ENCODE measurements at regions not wholly inside any gene's neighbourhood (a gene's known extent, or its start where the extent isn't known, plus 50 kb on each side); places are given as distances from the start of the nearest gene placed in this dataset.

DNA sequence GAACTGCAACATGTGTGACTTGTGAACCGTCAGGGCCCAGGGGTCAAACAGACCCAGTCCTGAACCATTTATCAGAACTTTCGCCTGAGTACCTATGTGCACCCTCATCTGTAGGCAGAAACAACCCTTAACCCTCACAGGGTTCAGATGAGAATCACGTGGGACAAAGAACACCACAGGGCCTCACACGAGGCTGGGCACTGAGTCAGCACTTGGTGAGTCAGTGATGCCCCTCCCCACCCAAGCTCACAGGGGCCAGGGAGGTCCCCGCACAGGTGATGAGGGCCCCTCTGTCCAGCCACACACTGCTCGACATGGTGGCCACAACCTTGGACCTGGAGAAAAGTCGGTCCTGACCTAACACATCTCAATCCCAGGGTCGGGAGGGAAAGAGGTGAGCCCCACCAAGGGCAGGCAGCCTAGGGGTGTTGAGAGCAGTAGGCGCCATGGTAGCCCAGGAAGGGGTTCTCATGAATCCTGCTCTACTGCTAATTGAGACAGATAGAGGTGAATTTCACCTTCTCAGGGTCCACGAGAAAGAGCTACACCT is 176.4 kb downstream of the SHANK2 start:
- Mint-ChIP-seq H3K36me3 (no peaks in the 10 kb centered on the region), H3K4me1 (no peaks in the 10 kb centered on the region), H3K9me3 (no peaks in the 10 kb centered on the region), H3K27ac (no peak overlapping the region), H3K4me3 (no peak overlapping the region), H3K27me3 (peaks cover 68% of the 10 kb centered on the region)
- no peak for ATAC-seq

DNA sequence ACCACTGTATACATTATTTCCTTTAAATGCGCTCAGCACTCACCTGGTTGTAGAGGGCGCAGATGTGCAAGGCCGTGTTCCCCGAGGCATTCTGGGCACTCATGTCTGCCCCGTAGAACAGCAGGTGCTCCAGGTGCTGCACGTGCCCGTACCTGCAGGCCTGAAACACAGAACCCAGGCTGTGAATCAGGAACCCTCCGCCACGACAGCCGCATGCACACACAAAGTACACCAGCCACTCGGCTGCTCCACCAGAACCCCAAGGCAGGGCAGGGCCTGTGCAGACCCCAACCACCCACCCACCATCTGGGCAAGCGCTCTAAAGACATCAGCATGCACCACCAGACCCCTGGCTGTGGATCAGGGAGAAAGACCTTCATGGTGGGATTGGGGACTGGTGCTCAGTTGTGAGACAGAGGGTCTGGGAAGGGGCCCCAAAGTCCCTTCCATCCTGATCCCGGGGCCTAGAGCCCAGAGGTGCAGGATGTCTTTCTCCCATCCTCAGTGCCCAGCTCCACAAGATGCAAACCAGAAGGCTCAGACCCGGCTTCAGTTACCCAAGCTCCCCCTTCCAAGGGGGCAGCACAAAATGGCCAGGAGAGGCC is 177.2 kb downstream of the SHANK2 start:
- no peak for ATAC-seq
- Mint-ChIP-seq H3K9me3 (no peaks in the 10 kb centered on the region), H3K4me1 (no peaks in the 10 kb centered on the region), H3K27ac (no peak overlapping the region), H3K27me3 (peaks cover 61% of the 10 kb centered on the region), H3K36me3 (no peaks in the 10 kb centered on the region), H3K4me3 (no peak overlapping the region)

DNA sequence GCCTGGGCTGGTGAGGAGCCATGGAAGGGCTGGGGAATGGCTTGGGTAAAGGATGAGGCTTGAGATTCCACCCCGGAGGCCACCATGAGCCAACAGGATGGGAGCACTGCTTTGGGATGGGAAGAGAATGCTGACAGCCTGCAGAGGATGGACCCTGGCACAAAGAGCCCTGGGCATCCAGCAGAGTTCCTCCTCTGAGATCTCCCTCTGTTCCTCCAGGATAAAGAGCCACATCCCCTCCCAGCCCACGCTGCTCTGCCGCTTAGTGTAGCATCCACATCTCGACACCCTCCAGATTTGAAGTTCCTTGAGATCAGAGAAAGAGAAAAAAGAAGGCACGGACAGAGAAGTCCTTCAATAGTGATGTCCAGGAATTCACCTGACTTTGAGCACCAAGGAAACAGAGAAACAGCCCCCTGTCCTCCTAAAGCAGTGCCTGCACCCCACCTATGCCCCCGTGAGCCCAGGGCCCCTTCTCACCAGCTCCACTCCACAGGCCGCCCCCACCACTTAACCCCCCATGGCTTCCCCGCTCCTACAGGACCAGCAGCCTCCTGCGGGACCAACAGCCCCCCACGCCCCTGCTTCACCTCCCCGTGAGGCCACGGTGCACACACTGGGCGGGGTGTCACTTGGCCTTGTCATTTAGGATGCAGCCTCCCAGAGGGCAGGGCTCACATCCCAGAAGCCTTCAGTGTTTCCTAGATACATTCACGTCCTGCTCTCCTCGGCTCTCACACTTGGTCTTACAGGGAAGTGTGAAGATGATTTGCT is 180.5 kb downstream of the SHANK2 start:
- Mint-ChIP-seq H3K4me1 (no peaks in the 10 kb centered on the region), H3K4me3 (no peak overlapping the region), H3K27ac (no peak overlapping the region), H3K9me3 (no peaks in the 10 kb centered on the region), H3K36me3 (no peaks in the 10 kb centered on the region), H3K27me3 (peaks cover 35% of the 10 kb centered on the region)
- ATAC-seq, result no peak

DNA sequence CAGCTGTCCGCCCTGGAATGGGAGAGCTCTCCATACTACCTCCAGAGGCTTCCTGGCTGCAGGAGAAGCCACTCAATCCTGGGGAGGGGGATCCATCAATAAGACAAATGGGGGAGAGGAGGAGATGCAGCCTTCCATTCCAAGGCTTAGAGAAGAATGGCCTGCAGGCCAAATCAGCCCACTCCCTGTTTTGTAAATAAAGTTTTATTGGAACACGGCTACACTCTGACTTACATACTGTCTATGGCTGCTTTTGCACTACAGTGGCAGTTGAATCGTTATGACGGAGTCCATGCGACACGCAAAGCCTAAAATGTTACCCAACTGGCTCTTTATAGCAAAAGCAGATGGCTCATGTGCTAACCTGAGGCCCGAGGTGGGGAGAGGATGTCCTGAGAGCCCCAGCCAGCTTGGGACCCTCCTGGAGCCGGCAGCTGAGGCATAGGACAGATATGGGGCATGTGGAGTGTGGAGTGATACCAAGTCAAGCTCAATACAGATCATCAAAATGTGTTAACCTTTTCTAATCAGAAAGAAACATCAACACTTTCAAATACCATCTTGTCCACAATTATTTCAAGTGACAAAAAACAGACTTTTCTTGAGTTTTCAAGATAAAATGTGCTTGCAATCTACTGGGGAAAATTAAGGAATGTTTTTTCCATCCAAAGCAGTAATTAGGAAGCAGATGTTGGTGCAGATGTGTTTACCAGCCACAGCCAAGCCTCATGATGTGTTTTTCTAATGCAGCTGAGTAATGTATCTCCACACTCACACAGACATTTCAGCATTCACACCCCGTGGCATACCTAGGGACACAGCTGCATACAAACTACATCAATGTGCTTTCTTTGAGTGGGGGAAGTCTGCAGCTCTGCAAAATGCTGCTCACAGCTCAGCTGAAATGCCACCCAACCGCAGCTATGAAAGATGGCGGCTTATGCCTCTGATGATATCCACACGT is 181.6 kb downstream of the SHANK2 start:
- Mint-ChIP-seq H3K36me3 (no peaks in the 10 kb centered on the region), H3K9me3 (no peaks in the 10 kb centered on the region), H3K27ac (no peak overlapping the region), H3K27me3 (peaks cover 24% of the 10 kb centered on the region), H3K4me1 (no peaks in the 10 kb centered on the region), H3K4me3 (no peak overlapping the region)
- ATAC-seq, result no peak

DNA sequence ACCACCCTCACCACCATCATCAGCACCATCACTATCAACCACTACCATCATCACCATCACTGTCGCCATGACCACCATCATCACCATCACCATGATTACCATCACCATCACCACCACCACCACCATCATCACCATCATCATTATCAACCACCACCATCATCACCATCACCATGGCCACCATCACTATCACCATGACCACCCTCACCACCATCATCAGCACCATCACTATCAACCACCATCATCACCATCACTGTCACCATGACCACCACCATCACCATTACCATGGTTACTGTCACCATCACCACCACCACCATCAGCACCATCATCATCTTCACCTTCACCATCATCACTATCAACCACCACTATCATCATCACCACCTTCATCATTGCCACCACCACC is 183.4 kb downstream of the SHANK2 start:
- ATAC-seq, result no peak

DNA sequence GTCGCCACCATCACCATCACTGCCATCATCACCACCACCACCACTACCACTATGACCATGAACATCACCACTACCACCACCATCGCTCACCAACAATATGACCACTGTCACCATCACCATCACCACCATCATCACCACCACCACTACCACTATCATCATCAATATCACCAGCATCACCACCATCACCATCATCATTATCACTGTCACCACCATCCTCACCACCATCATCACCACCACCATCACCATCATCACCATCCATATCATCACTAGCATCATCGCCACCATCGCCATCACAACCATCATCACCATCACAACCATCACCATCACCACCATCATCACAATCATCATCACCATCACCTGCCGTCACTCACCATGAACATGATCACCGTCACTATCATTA is 184.6 kb downstream of the SHANK2 start:
- Mint-ChIP-seq H3K27ac (no peak overlapping the region), H3K4me1 (peaks cover 13% of the 10 kb centered on the region), H3K27me3 (peaks cover 37% of the 10 kb centered on the region), H3K9me3 (no peaks in the 10 kb centered on the region), H3K36me3 (no peaks in the 10 kb centered on the region), H3K4me3 (no peak overlapping the region)
- no peak for ATAC-seq

More for the DNA sequence above, 183.4 kb downstream of the SHANK2 start:
- H3K9me3 Mint-ChIP-seq, result no peaks in the 10 kb centered on the region
- peaks cover 31% of the 10 kb centered on the region for H3K27me3 Mint-ChIP-seq
- peaks cover 12% of the 10 kb centered on the region for H3K4me1 Mint-ChIP-seq
- H3K27ac Mint-ChIP-seq, result no peak overlapping the region
- H3K4me3 Mint-ChIP-seq, result no peak overlapping the region
- no peaks in the 10 kb centered on the region for H3K36me3 Mint-ChIP-seq

DNA sequence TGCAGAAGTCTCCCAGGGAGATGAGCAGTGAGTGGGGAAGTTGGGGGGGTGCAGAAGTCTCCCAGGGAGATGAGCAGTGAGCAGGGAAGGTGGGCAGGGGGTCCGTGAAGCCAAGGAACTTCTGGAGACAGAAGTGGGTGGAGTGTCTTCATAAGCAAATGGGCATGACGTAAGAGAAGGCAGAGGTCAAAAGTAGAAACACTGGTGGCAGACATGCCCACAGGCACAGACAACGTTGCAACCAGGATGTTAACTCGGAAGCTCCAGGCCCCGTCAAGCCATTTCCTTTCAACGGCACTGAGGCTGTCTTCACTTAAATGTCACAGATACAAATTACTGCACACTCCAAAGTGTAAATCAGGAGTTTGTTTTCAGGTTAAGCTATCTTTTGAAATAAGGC is 186.1 kb downstream of the SHANK2 start:
- H3K9me3 Mint-ChIP-seq, result no peaks in the 10 kb centered on the region
- H3K4me3 Mint-ChIP-seq, result no peak overlapping the region

DNA sequence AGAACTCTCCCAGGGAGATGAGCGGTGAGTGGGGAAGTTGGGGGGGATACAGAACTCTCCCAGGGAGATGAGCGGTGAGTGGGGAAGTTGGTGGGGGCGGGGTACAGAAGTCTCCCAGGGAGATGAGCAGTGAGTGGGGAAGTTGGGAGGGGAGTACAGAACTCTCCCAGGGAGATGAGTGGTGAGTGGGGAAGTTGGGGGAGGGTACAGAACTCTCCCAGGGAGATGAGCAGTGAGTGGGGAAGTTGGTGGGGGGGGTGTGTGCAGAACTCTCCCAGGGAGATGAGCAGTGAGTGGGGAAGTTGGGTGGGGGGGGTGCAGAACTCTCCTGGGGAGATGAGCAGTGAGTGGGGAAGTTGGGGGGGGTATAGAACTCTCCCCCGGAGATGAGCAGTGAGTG is 186.5 kb downstream of the SHANK2 start:
- Mint-ChIP-seq H3K4me3 (no peak overlapping the region), H3K27ac (no peak overlapping the region)

More for the DNA sequence above, 186.1 kb downstream of the SHANK2 start:
- no peak overlapping the region for H3K27ac Mint-ChIP-seq
- no peaks in the 10 kb centered on the region for H3K36me3 Mint-ChIP-seq
- peaks cover 13% of the 10 kb centered on the region for H3K4me1 Mint-ChIP-seq
- H3K27me3 Mint-ChIP-seq, result peaks cover 42% of the 10 kb centered on the region
- ATAC-seq, result no peak

DNA sequence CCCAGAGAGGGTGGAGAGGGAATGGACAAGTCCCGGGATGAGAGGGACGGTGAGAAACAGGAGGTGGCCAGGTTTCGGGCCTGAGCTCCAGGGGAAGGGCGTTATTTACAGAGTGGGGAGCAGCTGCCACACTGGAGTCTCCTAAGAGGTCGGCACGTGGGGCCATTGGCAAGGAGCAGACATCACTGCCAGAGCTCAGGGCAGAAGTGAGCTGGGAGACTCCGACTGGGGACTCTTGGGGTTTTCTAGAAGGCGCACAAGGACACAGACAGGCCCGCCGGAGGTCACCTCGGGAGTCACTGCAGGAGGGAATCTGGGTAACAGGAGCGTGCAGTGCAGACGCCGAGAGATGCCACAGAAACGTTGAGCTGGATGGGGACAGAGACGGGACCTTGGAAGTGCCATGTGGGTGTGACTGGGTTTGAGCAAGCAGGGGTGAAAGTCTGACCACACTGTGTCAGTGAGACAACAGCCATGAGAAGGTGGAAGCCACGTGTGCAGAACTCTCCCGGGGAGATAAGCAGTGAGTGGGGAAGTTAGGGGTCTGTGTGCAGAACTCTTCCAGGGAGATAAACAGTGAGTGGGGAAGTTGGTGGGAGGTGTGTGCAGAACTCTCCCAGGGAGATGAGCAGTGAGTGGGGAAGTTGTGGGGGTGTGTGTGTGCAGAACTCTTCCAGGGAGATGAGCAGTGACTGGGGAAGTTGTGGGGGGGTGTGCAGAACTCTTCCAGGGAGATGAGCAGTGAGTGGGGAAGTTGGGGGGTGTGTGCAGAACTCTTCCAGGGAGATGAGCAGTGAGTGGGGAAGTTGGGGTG is 187.5 kb downstream of the SHANK2 start:
- H3K4me1 Mint-ChIP-seq, result peaks cover 13% of the 10 kb centered on the region
- no peaks in the 10 kb centered on the region for H3K36me3 Mint-ChIP-seq
- H3K27ac Mint-ChIP-seq, result no peak overlapping the region
- H3K9me3 Mint-ChIP-seq, result no peaks in the 10 kb centered on the region
- H3K4me3 Mint-ChIP-seq, result no peak overlapping the region
- H3K27me3 Mint-ChIP-seq, result peaks cover 42% of the 10 kb centered on the region
- no peak for ATAC-seq

More for the DNA sequence above, 186.5 kb downstream of the SHANK2 start:
- peaks cover 42% of the 10 kb centered on the region for H3K27me3 Mint-ChIP-seq
- no peaks in the 10 kb centered on the region for H3K9me3 Mint-ChIP-seq
- H3K36me3 Mint-ChIP-seq, result no peaks in the 10 kb centered on the region
- no peak for ATAC-seq
- H3K4me1 Mint-ChIP-seq, result peaks cover 13% of the 10 kb centered on the region

DNA sequence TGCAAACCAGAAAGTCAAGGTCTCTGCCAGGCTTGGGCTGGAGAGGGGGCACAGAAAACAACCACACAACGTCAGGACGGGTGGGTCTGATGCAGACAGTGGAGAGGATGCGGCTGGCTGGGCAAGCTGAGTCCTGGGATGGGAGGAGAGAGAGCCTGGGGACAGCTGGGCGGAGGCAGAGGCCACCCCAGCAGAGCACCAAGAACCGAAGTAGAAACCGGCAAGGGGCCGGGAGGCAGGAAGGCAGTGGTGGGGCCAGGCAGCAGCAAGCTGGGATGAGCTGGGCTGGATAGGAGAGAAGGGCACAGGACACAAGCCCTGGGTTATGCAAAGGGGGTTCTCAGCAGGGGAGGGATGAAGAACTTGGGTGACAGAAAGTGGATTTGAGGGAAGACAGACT is 188.2 kb downstream of the SHANK2 start:
- ATAC-seq, result no peak
- Mint-ChIP-seq H3K27ac (no peak overlapping the region), H3K9me3 (peaks cover 2% of the 10 kb centered on the region), H3K27me3 (peaks cover 47% of the 10 kb centered on the region), H3K4me3 (no peak overlapping the region), H3K4me1 (peaks cover 13% of the 10 kb centered on the region), H3K36me3 (no peaks in the 10 kb centered on the region)

DNA sequence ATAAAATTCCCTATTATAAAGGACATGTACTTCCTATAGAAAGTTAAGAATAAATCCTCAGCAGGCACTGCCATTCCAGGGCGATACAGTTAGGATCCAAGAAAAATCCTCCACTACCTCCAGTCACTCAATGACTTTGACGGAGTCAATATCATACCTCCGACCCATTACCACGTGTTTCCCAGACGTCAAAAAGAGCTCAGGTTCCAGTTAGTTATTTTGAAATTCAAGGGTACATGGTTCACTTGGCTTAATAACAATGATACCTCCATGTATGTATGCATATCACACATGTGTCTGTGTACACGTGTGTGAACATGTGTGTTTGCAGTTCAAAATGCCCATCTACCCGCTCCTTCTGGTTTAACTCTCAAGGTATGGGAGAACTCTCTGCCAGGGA is 189.2 kb downstream of the SHANK2 start:
- Mint-ChIP-seq H3K27ac (no peak overlapping the region), H3K36me3 (no peaks in the 10 kb centered on the region), H3K4me3 (no peak overlapping the region), H3K4me1 (peaks cover 13% of the 10 kb centered on the region), H3K27me3 (peaks cover 51% of the 10 kb centered on the region), H3K9me3 (peaks cover 2% of the 10 kb centered on the region)
- ATAC-seq, result no peak

DNA sequence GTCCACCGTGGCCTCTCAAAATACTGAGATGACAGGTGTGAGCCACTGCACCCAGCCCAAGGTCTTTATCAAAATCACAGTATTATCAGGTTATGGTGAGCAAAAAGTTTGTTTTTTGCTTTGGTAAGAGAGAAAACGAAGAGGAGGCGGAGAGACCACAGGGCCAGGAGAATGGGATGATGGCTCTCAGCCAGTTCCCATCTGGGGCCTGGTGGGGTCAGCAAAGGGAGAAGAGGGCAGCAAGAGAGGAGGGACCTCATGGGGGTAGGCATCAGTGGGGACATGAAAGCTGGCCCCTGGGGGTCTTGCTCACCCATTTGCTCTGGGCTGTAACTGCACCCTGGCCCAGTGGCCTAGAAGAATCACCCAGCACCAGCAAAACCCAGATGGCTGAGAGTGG is 190.2 kb downstream of the SHANK2 start:
- H3K27me3 Mint-ChIP-seq, result peaks cover 52% of the 10 kb centered on the region
- ATAC-seq, result no peak
- H3K27ac Mint-ChIP-seq, result no peak overlapping the region
- no peaks in the 10 kb centered on the region for H3K36me3 Mint-ChIP-seq
- H3K4me3 Mint-ChIP-seq, result no peak overlapping the region
- peaks cover 2% of the 10 kb centered on the region for H3K9me3 Mint-ChIP-seq
- peaks cover 13% of the 10 kb centered on the region for H3K4me1 Mint-ChIP-seq

DNA sequence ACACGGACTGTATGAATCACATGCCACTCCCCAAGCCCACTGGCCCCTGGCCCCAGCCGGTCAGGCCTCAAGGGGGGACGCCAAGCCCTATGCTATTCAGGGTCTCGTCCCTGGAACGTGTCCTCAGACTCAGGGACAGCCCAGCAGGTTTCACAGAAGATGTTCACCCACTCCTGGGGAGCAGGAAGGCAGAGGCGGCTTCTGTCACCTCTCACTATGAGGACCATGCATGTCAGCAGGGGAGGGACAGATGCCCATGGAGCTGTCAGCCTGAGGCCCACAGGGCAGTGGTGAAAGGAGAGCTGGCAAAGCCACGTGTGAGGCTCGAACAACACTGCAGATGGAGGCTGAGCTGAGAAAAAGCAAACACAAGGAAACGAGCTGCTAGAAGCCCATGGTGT is 192.0 kb downstream of the SHANK2 start:
- Mint-ChIP-seq H3K9me3 (peaks cover 2% of the 10 kb centered on the region), H3K4me1 (peaks cover 12% of the 10 kb centered on the region), H3K36me3 (no peaks in the 10 kb centered on the region), H3K27ac (no peak overlapping the region), H3K27me3 (peaks cover 61% of the 10 kb centered on the region), H3K4me3 (no peak overlapping the region)
- no peak for ATAC-seq

DNA sequence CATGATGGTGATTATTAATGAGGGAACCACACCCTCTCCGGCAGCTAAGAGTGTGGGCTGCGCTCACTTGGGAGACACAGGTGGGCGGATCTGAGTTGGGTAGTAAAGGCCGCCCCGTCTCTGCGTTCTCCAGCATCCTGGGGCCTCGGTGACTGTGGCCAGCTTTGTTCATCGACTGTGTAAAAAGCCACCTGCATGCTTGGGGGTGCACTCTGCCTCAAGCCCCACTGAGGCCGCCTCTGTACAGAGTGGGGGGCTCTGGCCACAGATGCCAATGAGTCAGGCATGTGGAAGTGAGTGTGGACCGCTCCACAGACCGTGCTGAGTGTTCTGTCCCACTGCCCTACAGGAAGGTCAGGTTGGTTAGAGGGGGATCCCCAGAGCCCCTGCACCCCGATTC is 192.7 kb downstream of the SHANK2 start:
- no peak overlapping the region for H3K27ac Mint-ChIP-seq
- H3K4me3 Mint-ChIP-seq, result no peak overlapping the region
- peaks cover 53% of the 10 kb centered on the region for H3K27me3 Mint-ChIP-seq

More for the DNA sequence above, 192.7 kb downstream of the SHANK2 start:
- Mint-ChIP-seq H3K4me1 (peaks cover 5% of the 10 kb centered on the region), H3K9me3 (peaks cover 2% of the 10 kb centered on the region), H3K36me3 (no peaks in the 10 kb centered on the region)
- no peak for ATAC-seq

Measured in stimulated activated memory B cell treated with anti-CD40 and anti-IgM and Interleukin-4, amounts not matched to agents 10 μg/mL and 1 μg/mL and 100 μg/mL, for 72 hours (primary cell).